Astrocyte of the cerebellum (primary cell): ENCODE measurements at regions not wholly inside any gene's neighbourhood (a gene's known extent, or its start where the extent isn't known, plus 50 kb on each side); places are given as distances from the start of the nearest gene placed in this dataset.

Experiments used
- DNase-seq: peaks from one replicate; pipeline ENCODE4 v3.0.0-alpha.2; 2011; ENCODE audit warnings: low read depth
- H3K4me3 ChIP-seq: 2 replicates; pipeline ENCODE4 v1.5.1; 2011; ENCODE audit warnings: mild to moderate bottlenecking, low read depth, low read length, moderate library complexity
- CTCF ChIP-seq: IDR thresholded peaks from 2 replicates; pipeline ENCODE4 v1.5.1; 2012; ENCODE audit warnings: low read length, low read depth, moderate library complexity, mild to moderate bottlenecking; ENCODE audit errors: missing control alignments
- in situ Hi-C: cut with HindIII; loops from 2 replicates; pipeline ENCODE4 v1.10.0; 2017; ENCODE audit warnings: low sequenced_read_pairs

DNA sequence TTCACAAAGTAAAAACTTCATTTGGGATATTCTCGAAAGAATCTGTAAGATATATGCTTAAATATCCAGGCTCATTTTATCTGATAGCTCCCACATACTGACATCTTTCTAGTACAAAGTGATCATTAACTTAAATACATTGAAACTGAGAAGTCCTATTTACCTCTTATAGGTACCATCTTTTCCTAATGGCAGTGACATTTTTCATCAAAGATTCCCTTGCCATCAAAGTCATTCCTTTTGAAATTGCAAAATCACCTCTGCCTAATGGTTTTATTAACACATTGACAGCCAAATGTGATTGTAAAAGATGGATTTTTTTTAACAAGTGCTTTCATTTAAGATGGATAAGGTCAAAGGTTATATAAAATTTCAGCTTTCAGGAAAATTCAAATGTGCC lies 346.6 kb downstream of the MFSD1 start:
- no peak for DNase-seq
- no peak for TF ChIP-seq CTCF
- in situ Hi-C loops = no loop called here
- no peak overlapping the region for H3K4me3 ChIP-seq

DNA sequence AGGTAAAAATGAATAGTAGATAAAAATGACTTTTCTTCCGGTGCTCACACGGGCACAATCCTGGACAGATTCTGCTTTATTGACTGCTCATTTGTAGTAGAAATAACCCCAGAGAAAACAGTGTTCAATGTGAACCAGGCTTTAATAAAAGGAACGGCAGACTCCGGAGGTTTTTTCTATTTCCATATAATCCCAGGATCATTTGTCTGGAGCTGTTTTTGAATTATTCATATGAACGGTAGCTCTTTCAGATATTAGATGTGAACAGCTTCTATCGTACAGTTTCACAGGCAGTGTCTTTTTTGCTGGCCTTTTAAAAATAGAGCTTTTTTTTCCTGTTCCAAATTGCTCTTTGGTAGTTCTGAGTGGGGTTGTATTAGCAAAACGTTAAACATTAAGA lies 347.3 kb downstream of the MFSD1 start:
- no peak overlapping the region for H3K4me3 ChIP-seq
- DNase-seq = no peak
- TF ChIP-seq CTCF = no peak
- in situ Hi-C loops = no loop called here

- in situ Hi-C loops = no loop called here
- DNase-seq = no peak
- TF ChIP-seq CTCF = no peak
- no peak overlapping the region for H3K4me3 ChIP-seq
Measured at GRCh38 chr3:159149633-159150032, 347.8 kb downstream of the MFSD1 start.

- H3K4me3 ChIP-seq = no peak overlapping the region
- TF ChIP-seq CTCF = no peak
- no peak for DNase-seq
- in situ Hi-C loops = no loop called here
Measured at GRCh38 chr3:159150180-159150579, 348.3 kb downstream of the MFSD1 start.

DNA sequence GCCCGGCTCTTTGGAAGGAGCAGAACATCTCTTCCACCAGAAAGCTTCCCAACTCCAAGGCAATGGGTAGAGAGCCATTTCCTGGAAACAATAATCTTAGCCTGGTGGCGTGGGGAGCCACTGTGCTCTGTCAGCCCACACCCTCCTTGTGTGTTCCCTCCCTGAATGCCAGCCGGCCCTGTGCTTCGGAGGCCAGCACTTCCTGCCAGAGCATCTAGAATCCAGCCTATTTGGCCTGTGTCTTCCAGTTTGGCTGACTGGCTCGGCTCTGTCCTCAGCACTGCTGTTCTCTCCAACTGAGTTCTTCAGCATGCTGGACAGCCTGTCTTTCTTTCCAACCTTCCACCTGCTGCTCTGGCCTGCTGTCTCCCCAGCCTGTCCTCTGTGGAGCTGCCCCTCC lies 349.3 kb downstream of the MFSD1 start:
- in situ Hi-C loops = no loop called here
- no peak overlapping the region for H3K4me3 ChIP-seq
- TF ChIP-seq CTCF = no peak
- no peak for DNase-seq

DNA sequence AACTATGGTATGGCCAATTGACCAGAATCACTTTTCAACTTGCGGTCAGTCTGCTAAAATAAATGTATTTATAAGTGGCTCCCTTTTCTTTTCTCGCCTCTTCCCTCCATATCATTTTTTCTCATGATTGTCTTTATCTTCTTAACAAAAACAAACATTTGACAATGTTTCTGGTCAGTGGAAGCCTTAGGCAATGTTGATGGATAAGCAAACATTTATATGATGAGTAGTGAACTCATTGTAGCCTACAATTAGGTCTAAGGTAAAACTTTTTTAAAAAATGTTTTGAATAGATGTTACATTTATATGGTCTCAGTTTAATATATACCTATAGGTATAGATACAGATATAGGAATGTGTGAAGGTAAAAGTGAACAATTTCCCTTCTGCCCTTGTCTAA lies 355.4 kb downstream of the MFSD1 start:
- in situ Hi-C loops = no loop called here
- no peak for TF ChIP-seq CTCF
- no peak for DNase-seq
- no peak overlapping the region for H3K4me3 ChIP-seq

GRCh38 chr3:159158213-159158612 lies 356.4 kb downstream of the MFSD1 start:
- TF ChIP-seq CTCF = no peak
- in situ Hi-C loops = no loop called here
- no peak for DNase-seq
- no peak overlapping the region for H3K4me3 ChIP-seq
